Kidney capillary endothelial cell (primary cell): ENCODE measurements at regions not wholly inside any gene's neighbourhood (a gene's known extent, or its start where the extent isn't known, plus 50 kb on each side); places are given as distances from the start of the nearest gene placed in this dataset.

Experiments used
- DNase-seq: peaks from one replicate; pipeline ENCODE4 v3.0.0-alpha.2; 2018; ENCODE audit warnings: low spot score

DNA sequence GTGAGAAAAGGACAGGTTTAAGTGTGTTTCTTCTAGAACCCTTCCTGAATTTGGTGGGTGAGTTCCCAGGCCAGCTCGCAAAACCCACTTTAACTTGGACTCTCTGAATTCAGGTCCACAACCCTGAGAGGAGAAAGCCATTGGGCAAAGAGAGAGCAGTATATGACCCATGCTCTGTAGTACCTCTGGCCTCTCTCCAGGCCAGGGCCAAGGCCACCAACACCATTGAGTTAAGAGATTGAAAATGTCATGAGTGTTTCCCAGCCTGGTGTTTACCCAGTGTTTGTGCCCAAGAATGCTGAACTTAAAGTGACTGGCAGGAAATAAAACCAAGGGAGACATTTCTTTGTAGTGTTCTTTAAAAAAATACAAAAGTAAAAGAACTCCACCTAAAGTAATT is 410.4 kb upstream of the CDH5 start:
- DNase-seq = no peak

DNA sequence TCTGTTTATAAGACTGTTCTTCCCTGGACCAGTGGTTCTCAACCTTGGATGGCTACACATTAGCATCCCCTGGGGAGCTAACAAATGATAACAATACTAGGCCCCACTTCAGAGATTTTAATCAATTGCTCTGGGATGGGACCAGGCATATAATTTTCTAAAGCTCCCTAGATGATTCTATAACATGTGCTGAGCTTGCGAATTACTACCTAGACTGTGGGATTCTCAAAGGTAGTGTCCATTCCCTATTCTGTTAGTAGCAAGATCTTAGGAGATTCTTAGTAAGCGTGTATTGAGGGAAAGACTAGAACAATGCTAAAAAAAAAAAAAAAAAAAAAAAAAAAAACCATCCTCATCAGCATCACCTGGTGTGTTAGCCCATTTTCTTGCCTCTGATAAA is 412.0 kb upstream of the CDH5 start:
- no peak for DNase-seq

- peak; percentile 11 for DNase-seq
Observed at GRCh38 chr16:65950211-65950610, 416.3 kb upstream of the CDH5 start.

DNA sequence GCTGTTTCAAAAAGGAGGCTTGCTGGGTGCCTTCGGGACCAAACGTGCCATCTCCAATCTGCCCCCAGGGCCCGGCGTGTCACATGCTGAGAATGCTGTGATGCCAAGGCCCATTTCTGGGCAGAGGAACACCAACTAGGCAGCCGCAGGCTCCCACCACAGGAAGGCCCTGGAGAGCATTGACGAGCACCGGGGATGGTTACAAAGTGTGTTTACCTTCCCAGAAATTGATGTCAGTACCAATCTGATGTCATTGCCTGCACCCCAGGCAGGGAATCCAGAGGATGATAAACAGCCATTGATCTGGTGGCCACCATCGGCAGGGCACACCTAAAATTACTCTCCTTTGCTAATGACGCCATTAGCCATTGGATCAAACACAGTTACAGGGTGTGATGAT is 418.1 kb upstream of the CDH5 start:
- DNase-seq = no peak

- no peak for DNase-seq
Observed at GRCh38 chr16:65947951-65948350, 418.5 kb upstream of the CDH5 start.

DNA sequence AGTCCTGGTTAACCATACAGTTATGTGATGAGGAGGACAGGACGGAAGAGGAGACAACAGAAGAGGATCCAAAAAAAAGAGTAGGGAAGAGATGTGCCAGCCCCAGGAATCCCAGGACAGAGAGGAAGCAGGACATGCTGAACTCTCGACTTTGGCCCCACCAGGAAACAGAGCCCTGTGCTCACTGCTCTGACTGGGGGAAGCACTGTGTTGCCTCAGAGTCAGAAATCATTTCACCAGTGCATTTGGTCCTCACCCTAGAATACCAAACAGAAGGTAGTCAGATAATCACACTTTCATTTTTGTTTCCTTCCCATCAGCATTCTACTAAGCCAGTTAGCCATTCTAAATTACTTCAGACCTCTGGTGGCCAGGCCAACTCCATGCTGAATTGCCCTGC is 421.0 kb upstream of the CDH5 start:
- no peak for DNase-seq

DNA sequence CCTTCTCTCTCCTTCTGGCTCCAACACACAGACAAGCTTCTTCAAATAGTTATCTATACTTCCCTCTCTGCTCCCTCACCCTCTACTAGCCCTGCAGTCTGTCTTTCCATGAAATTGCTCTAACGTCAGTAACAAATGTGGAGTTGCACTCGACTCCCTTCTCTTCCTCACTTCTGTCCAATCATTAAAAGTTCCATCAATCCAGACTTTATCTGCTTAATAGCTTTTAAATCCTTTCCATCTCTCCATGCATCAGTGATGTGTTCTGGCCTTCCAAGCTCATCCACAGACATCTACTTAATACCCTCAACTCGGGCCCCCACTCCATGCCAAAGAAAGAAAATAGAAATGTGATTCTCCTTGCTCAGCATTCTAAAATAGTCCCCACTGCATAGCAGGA is 422.1 kb upstream of the CDH5 start:
- DNase-seq = no peak

DNA sequence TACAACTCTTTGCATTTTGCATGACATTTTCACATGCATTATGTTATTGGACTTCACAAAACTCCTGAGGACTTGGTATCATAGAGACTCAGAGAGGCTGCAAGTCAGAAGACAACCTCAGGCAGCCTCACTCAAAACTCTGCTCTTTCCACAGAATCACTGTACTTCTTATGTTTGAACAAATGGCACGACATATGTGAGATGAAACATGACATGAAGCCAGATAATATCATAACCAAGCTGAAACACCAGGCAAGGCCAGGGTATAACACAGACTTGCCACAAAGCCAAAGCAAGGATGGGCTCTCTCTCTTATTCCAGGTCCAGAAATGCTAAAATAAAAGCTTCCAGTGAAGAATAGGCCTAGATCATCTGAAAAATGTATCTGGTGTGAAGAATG is 425.8 kb upstream of the CDH5 start:
- DNase-seq = no peak

GRCh38 chr16:65938083-65938482 is 428.4 kb upstream of the CDH5 start:
- no peak for DNase-seq

- no peak for DNase-seq
Observed at GRCh38 chr16:65937455-65937854, 429.0 kb upstream of the CDH5 start.

DNA sequence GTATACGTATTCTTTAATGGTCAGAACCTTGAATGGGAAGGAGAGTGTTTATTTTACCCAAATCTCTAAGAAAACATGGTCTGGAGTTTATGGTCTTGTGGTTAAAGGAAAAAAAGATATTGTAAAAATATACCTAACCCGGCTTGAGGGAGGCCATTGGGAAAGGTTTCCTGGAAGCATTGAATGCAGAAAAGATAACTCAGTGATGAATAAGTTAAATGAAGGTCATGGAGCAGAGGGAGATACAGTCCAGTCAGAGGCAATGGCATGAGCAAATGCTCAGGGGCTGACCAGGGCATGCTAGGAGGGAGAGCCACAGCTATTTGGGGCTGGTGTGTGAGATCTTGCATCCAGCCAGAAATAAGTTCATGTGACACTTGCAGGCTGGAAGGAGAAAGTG is 430.4 kb upstream of the CDH5 start:
- DNase-seq = no peak

DNA sequence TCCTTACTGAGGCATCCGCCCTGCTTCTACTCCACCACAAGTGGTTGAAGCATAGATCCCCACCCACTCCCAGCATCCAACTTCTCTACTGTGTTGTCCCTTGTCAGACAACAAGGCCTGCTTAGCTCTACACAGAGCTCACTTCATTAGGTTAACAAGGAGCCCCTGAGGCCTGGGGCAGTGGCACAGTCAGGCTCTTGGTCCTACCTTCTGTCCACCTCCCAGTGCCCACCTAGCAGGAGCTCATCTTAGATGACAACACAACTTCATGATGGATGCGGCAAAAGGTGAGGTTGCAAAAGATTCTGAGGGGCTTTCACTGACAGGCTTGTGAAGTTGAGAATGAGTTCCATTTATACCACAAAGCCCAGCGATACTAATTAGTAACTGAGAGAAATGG is 432.0 kb upstream of the CDH5 start:
- DNase-seq = no peak

- DNase-seq = no peak
Observed at GRCh38 chr16:65933703-65934102, 432.8 kb upstream of the CDH5 start.

DNA sequence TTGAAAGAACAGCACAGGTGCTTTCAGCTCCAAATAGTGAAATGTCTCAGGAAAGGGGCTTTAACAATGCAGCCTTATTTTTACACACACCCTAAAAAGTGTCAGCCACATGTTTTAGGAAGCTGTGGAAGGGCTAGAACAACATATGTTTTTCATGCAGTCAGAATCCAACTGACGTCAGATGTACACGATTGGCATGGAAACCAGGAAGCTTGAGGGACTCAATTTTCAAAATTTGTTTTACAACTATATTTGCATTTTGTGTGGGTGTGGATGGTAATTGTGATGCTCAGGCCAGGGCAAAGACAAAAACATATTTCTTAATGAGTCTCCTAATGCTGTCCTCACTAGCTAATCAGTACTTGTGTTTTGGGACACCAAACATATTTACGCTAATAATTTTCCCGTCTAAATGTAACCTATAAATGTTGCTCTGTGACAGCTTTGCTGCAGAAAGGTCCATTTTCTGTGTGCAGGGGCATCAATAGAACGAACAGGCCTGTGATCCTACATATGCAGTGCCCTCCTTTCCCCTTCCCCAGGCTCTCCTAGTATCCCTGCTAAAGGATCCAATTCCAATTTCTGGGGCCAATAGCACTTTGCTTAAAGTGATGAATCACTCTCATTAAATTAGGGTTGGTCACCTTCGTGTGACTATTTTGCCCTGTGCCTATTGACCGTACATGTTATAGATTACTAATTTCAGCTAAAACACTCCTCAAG is 434.0 kb upstream of the CDH5 start:
- no peak for DNase-seq

GRCh38 chr16:65922923-65923322 is 443.6 kb upstream of the CDH5 start:
- no peak for DNase-seq

DNA sequence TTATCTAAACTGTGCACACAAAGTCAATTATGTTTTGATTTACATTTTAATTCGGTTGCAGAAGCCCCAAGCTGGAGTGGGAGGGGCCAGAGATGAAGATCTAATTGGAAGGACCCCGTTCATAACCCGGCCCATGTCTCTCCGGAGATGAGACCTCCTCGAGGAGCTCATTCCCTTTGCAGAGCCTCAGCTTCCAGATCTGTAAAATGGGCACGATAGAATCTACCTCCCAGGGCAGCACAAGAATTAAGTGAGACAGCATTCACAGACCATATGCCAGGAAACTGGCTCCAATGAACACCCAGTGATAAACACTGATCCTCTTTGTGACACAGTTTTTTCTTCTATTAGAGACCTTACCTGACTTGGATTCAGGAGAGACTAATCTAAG is 446.5 kb upstream of the CDH5 start:
- DNase-seq = no peak

- no peak for DNase-seq
Observed at GRCh38 chr16:65919145-65919985, 447.1 kb upstream of the CDH5 start.

DNA sequence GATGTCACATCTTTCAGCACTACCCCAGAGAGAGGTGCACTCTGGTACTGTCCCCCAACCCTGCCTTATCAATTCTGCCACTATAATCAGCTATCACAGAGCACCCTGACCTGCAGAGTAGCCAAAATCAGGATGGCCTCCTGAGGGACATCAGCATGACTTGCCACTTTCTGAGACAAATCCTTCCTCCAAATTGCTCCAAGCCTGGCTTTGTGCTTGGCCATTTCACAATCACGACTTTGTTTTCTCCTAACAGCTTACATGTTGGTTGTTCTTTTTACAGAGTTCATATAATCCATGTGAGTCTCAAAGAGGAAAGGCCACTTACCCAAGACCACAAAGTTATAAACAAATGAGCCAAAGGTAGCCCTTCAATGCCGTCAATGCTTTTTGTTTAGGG is 449.0 kb upstream of the CDH5 start:
- DNase-seq = no peak

DNA sequence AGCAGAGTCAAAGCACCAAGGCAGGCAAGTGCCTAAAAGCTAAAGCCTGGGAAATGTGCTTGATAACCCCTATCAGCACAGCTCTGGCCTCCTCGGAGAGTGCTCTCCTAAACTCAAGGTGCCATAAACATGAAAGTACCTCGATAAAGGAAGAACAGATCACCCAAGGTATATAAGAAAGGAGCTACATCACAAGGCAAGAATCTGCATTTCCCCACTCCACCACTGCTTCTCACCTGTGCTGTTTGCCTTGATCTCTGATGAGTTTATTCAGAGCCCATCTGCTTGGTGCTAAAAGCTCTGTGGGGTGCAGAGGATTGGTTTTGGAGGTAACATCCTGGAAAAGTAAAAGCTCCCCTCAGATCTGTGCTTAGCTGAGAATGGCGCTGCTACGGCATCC is 449.5 kb upstream of the CDH5 start:
- no peak for DNase-seq

- no peak for DNase-seq
Observed at GRCh38 chr16:65910291-65910690, 456.2 kb upstream of the CDH5 start.

GRCh38 chr16:65909310-65910050 is 457.0 kb upstream of the CDH5 start:
- no peak for DNase-seq

DNA sequence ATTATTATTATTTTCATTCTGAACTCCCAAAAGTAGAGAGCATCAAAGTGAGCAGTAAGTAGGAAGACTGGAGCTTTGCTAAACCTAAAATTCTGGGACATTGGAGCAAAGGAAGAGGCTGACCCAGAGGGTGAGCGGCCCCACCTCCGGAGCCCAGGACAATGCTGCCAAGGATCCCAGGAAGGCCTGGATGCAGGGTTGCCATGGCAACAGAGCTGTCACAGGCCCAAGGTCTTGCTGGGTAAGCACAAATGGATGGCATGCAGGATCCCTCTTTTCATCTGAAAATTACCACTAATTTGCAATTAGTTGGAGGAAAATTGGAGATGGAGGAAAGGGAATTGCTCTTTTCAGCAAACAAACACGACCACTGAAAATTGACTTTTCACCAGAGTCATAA is 457.9 kb upstream of the CDH5 start:
- DNase-seq = no peak

DNA sequence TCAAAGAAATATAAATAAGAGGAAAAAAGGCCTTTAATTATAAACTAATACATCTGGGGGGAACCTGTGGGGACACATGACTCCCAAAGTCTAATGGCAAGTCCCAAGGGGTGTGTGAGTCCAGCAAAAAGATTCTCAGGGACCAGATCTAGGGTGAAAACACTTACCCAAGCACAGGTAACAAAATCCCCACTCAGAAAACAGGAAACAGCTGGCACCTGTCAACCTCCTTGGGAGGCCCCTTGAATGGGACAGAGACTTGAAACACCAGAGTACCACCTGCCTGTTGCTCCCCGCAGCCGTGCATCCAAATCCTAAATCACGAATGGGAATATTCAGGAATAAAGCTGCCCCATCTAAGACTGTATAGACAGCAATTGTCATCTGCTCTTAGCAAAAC is 461.2 kb upstream of the CDH5 start:
- DNase-seq = no peak
